ENCODE measurements at regions not wholly inside any gene's neighbourhood (a gene's known extent, or its start where the extent isn't known, plus 50 kb on each side); places are given as distances from the start of the nearest gene placed in this dataset.

DNA sequence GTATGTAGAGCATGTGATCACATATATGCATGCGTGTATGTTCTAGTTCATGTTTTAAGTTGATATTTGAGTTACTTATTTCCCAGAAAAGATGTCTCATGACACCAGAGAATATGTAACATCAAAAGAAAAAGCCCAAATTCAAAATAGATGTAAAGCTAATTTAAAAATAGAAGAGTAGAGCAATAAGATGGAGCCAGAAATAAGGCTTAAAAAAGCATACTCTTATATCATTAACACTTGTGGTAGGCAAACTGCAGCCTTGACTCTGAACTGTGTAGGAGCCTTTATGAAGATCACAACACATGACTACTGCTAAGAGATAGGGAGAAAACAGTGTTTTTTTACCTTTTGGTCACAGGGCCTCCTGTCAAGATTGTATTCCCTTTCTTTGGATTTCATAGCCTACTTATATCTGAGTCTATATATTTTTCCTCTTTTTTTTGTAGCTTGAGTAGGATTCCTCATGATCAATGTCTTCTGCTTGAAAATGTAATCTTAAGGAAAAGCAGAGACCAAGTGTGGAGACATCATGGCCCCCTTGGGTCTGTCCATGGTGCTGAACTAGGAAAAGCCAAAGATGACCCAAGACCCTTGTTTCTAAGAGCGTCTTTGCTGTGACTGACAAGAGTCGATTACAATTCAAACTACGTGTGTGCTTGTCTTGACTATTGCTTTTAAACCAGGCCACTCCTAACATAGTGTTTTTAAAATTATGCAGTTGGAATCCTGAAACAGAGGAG is 390.4 kb downstream of the SHISA9 start:
- DNase-seq, result no peak

DNA sequence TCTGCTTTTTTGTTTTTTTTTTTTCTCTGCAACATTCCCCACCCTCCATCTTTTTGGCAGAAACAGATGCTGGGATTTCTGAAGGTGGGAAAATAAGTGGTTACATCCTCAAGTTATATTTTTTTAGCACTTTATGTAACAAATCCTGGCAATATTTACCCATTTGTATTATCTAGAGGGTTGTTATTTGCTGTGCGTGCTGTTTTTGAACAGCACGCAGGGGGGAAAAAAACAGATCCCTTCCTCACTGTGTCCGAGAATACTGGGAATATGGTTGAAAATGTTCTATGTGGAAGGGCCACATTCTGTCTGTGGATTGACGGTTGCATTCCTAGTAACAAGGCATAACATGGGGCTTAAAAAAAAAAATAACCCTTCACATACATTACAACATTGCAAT is 394.8 kb downstream of the SHISA9 start:
- DNase-seq, result no peak

DNA sequence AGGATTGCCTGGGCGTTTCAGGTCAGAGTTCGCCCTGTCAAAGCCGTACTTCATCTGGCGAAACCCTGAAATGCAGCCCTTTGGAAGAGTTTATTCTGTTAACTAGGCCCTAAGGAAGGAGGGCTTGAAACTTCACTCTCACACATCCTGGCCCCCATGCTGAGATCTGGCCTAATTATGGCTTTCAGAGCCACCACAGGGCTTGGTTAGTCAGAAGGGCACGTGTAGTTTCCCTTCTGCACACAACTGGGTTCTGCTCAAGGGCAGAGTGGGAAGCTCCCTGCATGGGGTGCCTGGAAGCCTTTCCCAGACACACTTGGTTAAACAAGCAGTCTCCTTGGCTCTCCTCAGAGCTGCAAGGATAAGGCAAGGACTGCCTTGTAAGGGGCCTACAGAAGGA is 397.3 kb downstream of the SHISA9 start:
- no peak for DNase-seq

DNA sequence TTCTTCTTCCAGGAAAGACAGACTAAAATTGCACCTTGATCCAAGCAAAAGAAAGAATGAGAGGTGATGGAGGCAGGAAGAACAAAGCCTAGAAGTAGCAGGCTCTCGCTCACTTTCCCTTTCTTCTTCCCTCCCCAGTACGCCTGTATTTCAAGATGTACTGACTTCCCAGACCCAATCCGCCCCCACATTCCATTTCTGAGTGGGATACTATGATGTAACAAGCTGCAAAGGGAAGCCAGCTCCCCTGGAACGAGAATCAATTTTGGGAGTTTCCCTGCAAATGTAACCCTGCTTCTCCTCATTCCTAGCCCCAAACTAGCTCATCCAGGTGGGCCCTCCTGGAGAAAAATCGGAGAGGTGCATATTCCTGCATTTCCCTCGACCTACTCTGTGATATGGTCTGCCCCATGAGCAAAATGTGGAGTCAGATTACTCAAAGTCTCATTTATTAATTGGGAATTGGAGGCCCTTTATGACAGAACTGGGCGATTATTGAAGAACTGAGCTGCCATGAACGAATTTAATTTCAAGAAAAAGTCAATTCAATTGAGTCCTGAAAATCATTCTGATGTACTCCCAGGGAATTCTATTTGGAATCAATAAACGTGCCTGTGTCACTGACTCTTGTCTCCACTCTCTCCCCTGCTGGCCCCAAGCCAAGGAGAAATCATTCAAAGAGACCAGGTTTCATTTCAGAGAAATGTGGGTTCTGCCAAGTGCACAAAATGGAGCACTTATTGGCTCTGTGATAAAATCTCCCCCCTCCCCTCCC is 398.9 kb downstream of the SHISA9 start:
- no peak for DNase-seq

DNA sequence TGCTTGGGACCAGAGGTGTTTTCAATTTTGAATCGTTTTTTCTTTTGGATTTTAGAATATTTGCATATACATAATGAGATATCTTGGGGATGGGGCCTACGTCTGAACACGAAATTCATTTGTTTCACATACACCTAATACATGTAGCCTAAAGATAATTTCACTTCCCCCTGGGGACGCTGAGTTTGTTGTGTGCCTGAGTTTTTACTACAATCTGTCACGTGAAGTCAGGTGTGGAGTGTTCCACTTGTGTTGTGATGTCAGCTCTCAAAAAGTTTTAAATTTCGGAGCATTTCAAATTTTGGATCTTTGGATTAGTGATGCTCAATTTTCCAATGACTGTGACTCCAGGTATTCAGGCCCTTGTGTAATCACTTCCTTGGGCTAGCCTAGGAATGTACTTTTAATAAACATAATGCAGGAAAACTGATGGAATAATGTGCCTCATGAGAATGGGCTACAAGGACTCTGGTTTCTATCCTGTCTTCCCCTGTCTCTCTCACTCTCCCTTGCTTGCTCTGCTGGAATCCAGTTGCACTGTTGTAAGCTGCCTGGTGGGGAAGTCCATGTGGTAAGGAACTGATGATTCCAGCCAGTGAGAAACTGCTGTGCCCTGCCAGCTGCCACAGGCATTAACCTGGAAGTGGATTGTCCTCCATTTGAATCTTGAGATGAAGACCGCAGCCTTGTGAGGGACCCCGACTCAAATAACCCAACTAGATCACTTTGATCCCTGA is 403.8 kb downstream of the SHISA9 start:
- DNase-seq, result no peak

DNA sequence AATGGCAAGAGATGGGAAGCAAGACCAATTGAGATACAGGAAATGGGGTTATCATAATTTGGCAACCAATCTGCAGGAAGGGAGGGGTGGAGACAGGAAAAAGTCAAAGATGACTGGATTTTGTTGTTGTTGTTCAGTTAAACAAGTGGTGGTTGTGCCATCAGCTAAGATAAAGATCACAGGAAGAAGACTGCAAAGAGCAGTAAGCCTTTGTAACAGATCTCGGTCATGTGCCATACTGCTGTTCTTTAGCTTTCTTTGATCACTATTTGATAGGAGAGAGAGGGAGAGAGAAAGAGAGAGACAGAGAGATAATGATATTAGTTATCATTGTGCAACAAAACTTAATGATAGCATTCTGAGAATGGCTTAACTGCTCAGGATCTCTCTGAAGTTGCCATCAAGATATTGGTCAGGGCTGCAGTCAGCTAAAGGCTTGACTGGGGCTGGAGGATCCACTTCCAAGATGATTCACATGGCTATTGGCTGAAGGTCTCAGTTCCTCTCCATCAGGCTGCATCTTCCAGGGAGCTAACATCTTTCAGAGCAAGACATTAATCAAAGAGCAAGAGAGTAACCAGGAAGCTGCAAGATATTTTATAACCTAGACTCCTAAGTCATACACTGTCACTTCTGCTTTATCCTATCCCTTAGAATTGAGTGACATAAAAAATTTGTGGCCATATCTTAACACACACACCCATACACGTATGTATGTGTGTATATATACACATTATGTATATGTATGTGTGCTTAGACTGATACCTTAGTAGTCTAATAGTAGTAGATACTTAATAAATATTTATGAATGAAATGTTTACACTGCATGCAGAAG is 405.0 kb downstream of the SHISA9 start:
- no peak for DNase-seq

GRCh38 chr16:13307255-13307654 is 405.9 kb downstream of the SHISA9 start:
- DNase-seq, result no peak

GRCh38 chr16:13307851-13308250 is 406.5 kb downstream of the SHISA9 start:
- DNase-seq, result no peak

DNA sequence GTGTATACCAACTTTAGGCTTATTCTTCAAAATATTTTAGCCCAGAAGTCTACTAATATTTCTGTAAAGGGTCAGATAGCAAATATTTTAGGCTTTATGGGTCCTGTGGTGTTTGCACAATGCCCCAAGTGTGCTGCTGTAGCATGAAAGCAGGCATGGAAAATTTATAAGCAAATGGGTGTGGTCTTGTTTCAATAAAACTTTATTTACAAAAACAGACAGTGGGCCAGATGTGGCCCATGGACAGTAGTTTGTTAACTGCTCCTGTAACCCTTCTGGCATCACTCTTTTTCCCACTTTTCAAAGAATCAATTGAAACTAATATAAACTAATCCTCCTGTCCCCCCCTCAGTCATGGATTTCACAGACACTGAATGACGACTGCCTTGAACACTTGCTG is 410.7 kb downstream of the SHISA9 start:
- no peak for DNase-seq

GRCh38 chr16:13313351-13313750 is 412.0 kb downstream of the SHISA9 start:
- DNase-seq, result no peak

DNA sequence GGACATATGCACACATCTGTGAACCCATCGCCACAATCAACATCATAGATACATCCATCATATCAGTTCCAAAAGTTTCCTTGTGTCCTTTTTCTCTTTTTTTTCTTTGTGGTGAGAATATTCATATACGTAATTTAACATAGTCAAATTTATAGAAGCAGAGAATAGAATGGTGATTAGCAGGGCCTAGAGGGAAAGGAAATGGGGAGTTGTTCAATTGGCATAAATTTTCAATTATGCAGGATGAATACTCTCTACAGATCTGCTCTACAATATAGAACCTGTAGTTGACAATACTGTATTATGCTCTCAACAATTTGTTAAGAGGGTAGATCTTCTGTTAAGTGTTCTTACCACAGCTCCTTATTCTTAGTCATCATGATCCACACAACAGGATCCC is 413.2 kb downstream of the SHISA9 start:
- no peak for DNase-seq

- DNase-seq, result no peak
These were observed 414.4 kb downstream of the SHISA9 start for GRCh38 chr16:13315642-13316427.

GRCh38 chr16:13322336-13322735 is 420.9 kb downstream of the SHISA9 start:
- no peak for DNase-seq

- DNase-seq, result peak; percentile 6
These were observed 423.5 kb downstream of the SHISA9 start for GRCh38 chr16:13324851-13325250.

DNA sequence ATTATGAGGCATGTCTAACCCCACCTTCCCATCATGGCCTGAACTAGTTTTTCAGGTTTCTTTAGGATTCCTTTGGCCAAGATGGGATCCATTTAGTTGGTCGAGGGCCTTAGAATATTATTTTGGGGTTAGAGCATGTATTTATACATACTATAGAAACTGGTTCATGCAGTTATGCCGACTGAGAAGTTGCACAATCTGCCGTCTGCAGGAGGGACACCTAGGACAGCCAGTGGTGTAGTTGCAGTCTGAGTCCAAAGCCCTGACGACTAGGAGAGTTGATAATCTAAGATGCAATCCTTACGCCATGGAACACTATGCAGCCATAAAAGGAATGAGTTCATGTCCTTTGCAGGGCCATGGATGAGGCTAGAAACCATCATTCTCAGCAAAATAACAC is 424.0 kb downstream of the SHISA9 start:
- no peak for DNase-seq

DNA sequence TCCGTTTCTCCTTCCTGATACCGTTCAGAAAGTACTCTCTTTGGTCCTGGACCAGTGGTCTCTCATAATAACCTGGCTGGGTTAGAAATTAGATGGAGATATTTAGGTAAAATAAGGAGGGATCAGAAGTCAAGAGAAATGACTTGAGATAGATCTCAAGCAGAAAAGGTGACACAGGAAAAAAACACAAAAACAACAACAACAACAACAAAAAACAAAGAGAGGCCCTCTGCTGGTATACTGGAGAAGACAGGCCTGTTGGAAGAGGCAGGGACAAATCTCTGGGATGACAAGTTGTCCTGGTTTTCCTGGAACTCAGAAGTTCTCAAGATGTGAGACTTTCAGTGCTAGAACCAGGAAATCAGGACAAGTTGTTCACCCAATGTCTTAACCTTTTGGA is 430.5 kb downstream of the SHISA9 start:
- no peak for DNase-seq

DNA sequence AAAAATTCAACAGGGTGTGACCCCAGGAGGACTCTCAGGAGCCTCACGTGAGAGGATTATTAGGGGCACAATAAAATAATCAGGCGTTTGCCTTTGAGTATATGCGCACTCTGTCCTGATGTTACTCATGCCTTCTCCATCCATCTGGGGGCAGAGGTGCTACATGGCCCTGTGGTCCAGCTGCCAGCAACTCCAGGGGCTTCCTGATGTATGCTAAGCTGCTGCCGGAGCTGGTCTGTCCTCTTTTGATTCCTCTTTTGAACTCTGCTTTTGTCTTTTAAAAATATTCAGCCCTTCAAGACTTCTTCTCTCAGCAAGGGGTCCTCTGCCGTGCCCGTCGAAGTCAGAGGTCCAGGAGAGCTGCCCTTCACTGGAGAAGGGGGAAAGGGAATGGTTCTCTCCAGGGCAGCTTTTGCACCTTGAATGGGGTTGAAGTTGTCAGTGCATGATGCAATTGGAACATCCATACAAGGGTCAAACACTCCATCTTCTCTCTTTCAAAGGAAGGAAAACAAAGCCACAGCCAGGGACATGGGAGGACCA is 431.4 kb downstream of the SHISA9 start:
- DNase-seq, result no peak

DNA sequence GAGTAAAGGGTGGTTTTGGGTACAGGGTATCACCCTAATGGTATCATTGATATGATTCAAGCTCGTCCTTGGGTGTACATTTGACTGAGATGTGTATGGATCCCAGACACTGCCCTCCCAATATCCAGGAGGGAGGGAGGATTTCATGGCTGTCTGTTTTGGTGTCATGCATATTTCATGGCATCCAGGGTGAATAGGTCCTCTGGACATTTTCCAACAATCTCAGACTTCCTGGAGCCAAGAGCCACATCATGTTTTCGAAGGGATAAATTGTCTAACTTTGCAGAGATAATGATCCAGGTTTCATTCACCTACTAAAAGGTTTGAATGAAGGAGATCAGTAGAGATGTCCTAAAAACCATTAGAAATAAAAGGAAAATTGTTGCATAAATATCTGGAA is 431.9 kb downstream of the SHISA9 start:
- DNase-seq, result no peak

DNA sequence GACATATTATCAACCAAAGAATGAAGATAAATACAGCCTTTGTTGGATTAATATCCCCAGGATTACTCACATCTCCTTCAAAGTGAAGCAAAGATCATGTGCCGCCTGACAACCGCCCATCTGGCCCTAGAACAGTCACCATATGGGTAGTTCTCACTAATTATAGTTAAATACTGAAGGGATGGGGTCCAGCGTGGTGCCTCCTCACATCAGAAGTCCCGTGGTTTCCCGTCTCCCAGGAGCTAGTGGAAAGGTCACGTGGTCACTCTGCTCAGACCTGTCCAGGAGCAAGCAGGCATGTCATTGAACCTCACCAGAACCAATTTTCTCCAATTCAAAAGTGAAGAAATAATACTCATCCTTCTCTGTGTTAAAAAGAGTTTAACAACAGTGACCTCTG is 434.5 kb downstream of the SHISA9 start:
- DNase-seq, result no peak

DNA sequence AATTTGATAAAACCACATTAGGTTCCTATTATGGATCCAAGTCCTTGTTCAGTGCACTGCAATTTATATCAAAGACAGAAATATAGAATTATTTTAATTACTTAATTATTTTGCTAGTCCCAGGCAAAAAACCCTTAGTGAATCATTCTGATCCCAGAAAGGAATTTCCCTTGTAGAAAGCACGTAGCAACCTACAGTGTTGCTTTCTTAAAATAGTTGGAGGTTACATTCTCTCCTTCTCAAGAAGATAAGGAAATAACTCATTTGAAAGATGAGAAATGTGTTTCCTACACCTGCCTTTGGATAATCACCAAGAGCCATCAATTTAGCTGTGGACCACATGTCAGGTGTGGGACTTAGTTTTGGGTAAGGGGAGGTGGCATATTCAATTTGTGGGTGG is 434.9 kb downstream of the SHISA9 start:
- DNase-seq, result no peak
